Smooth muscle cell (in vitro differentiated cells): ENCODE measurements at regions not wholly inside any gene's neighbourhood (a gene's known extent, or its start where the extent isn't known, plus 50 kb on each side); places are given as distances from the start of the nearest gene placed in this dataset.
"Not testable (repeated sequence)": the region's sequence is repeated elsewhere in the genome, so short reads cannot be mapped to it uniquely, and the experiment has no call there.

Experiments
- DNase-seq: peaks from one replicate; lab custom pipeline; 2025; ENCODE audit not compliant: unreplicated experiment; lab: John Stamatoyannopoulos, UW
- H2AFZ ChIP-seq: fragments of 200-600 bp; sonication (generic); 2 replicates; pipeline ENCODE4 v1.6.0; 2016; ENCODE audit warnings: antibody characterized with exemption, low read depth, mild to moderate bottlenecking
- H3F3A ChIP-seq: fragments of 200-600 bp; sonication (generic); 2 replicates; pipeline ENCODE4 v1.6.0; 2017; ENCODE audit warnings: antibody characterized with exemption, low read depth
- H3K27ac ChIP-seq: fragments of 200-600 bp; sonication (generic); 2 replicates; pipeline ENCODE4 v1.5.1; 2016; ENCODE audit warnings: low read depth, mild to moderate bottlenecking
- H3K27me3 ChIP-seq: fragments of 200-600 bp; sonication (generic); 2 replicates; pipeline ENCODE4 v1.6.1; 2016; ENCODE audit warnings: low read depth, mild to moderate bottlenecking
- H3K36me3 ChIP-seq: fragments of 200-600 bp; sonication (generic); 2 replicates; pipeline ENCODE4 v1.5.1; 2016; ENCODE audit warnings: low read depth
- H3K4me1 ChIP-seq: fragments of 200-600 bp; sonication (generic); 2 replicates; pipeline ENCODE4 v1.5.1; 2016; ENCODE audit warnings: low read depth
- H3K4me2 ChIP-seq: fragments of 200-600 bp; sonication (generic); 2 replicates; pipeline ENCODE4 v1.6.0; 2016; ENCODE audit warnings: mild to moderate bottlenecking
- H3K4me3 ChIP-seq: fragments of 200-600 bp; sonication (generic); 2 replicates; pipeline ENCODE4 v1.5.1; 2016; ENCODE audit warnings: mild to moderate bottlenecking
- H3K79me2 ChIP-seq: fragments of 200-600 bp; sonication (generic); 2 replicates; pipeline ENCODE4 v1.6.0; 2016; ENCODE audit warnings: low read depth, mild to moderate bottlenecking
- H3K9ac ChIP-seq: fragments of 200-600 bp; sonication (generic); 2 replicates; pipeline ENCODE4 v1.6.0; 2016; ENCODE audit warnings: low read depth
- H3K9me3 ChIP-seq: fragments of 200-600 bp; sonication (generic); replicated peaks from 2 replicates; pipeline ENCODE4 v1.5.1; 2016; ENCODE audit warnings: low read depth
- H4K20me1 ChIP-seq: fragments of 200-600 bp; sonication (generic); 2 replicates; pipeline ENCODE4 v1.6.0; 2016; ENCODE audit warnings: low read depth
- WGBS: methylation state at CpG from one replicate; pipeline ENCODE4 v1.1.7; 2016; ENCODE audit warnings: low lambda C conversion rate; 5-methylcytosine and 5-hydroxymethylcytosine counted together
- TF ChIP-seq, protein P1 (sequence below): fragments of 200-600 bp; sonication (generic); IDR thresholded peaks from 2 replicates; pipeline ENCODE4 v1.5.1; 2017; ENCODE audit warnings: borderline replicate concordance, mild to moderate bottlenecking, antibody characterized with exemption; ENCODE audit not compliant: insufficient read depth, poor library complexity, severe bottlenecking

DNA sequence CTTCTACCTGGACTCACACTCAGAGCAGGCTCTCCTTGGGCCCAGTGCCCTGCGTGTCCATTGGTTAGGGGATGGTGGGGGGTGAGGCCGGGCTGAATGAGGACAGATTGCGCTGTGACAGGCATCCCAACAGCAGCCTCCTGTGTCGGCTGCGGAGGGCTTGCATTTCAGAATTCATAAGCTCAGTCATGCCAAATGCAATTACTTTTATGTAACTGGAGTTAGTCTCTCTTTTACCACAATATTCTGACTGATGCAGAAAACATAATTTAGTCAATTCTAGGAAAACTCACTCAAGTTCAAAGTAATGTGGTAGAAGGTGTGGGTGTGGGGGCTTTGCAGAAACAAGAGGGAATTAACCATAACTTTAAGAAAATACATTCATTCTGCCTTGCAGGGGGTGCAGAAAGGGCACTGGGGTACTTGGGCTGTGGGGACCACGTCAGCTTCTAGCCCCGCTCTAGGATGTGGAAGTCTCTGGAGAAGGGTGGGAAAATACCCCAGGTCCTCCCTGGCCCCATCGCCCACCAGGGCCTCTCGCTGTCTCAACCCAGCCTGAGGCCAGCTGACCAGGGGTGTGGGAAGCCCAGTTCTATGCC is 257.7 kb downstream of the ADGRD1 start:
- Histone ChIP-seq H3K27me3 (no peaks in the 10 kb centered on the region), H3K9me3 (no peaks in the 10 kb centered on the region), H3K36me3 (no peaks in the 10 kb centered on the region), H3F3A (no peaks in the 10 kb centered on the region), H3K4me2 (no peak overlapping the region), H4K20me1 (no peaks in the 10 kb centered on the region), H3K9ac (no peak overlapping the region), H3K4me3 (no peak overlapping the region), H3K27ac (no peak overlapping the region), H3K4me1 (no peaks in the 10 kb centered on the region), H2AFZ (no peak overlapping the region), H3K79me2 (no peaks in the 10 kb centered on the region)
- 80% methylated on average over 9 of the region's 9 CpGs for WGBS
- TF ChIP-seq, protein P1, sequence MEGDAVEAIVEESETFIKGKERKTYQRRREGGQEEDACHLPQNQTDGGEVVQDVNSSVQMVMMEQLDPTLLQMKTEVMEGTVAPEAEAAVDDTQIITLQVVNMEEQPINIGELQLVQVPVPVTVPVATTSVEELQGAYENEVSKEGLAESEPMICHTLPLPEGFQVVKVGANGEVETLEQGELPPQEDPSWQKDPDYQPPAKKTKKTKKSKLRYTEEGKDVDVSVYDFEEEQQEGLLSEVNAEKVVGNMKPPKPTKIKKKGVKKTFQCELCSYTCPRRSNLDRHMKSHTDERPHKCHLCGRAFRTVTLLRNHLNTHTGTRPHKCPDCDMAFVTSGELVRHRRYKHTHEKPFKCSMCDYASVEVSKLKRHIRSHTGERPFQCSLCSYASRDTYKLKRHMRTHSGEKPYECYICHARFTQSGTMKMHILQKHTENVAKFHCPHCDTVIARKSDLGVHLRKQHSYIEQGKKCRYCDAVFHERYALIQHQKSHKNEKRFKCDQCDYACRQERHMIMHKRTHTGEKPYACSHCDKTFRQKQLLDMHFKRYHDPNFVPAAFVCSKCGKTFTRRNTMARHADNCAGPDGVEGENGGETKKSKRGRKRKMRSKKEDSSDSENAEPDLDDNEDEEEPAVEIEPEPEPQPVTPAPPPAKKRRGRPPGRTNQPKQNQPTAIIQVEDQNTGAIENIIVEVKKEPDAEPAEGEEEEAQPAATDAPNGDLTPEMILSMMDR = no peak
- DNase-seq = no peak

DNA sequence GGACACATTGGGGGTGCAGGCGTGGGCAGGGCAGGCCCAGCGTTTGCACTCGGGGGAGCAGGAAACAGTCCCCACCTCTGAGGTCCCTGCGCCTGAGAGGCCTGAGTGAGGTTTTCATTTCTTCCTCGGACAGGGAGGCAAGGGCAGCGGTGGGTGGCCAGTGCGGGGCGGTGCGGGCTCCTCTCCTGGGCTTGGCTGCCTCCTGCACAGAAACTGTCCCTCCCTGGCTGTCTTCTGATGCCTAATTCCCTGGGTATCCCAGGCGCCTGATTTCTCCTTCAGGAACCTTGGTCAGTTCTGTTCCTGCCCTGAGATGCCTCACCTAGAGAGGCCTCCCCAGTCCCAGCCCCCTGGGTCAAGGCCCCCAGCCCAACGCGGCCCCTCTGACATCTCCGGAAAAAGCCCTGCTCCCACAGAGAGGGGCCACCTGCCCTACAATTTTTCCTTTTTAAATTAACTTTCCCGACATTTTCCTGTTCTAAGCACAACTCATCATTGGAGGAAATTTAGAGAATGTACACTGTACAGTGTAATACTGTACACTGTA is 260.3 kb downstream of the ADGRD1 start:
- no peak overlapping the region for H3K4me2 ChIP-seq
- no peaks in the 10 kb centered on the region for H3K9me3 ChIP-seq
- peaks cover 6% of the 10 kb centered on the region for H3K4me1 ChIP-seq
- no peak for DNase-seq
- no peaks in the 10 kb centered on the region for H3F3A ChIP-seq
- no peak overlapping the region for H2AFZ ChIP-seq
- H4K20me1 ChIP-seq = no peaks in the 10 kb centered on the region
- H3K27ac ChIP-seq = no peak overlapping the region
- no peak overlapping the region for H3K9ac ChIP-seq
- H3K27me3 ChIP-seq = no peaks in the 10 kb centered on the region
- no peak overlapping the region for H3K4me3 ChIP-seq
- no peaks in the 10 kb centered on the region for H3K79me2 ChIP-seq
- WGBS = 89% methylated on average over 14 of the region's 14 CpGs
- no peaks in the 10 kb centered on the region for H3K36me3 ChIP-seq
- TF ChIP-seq, protein P1 = no peak

DNA sequence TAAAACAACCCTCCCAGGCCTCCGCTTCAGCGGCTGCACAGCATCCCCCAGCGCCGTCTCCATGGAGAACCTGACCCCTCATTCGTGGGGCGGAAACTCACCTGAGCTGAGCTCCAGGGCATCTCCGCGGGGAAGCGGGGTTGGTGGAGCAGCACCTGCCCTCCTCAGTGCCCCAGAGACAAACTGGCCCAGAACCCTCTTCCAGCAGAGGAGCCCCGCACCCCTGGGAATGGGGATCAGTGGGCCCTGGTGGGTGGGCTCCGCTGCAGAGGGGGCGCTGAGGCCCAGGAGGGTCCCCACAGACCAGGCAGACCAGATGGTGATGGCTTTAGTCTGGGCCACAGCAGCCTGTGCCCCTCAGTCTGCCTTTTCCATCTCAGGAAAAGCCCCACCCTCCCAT is 261.2 kb downstream of the ADGRD1 start:
- not testable (repeated sequence) for DNase-seq, H3K9me3 ChIP-seq, H3K9ac ChIP-seq, H4K20me1 ChIP-seq, H3K36me3 ChIP-seq, H3K79me2 ChIP-seq, H3K4me1 ChIP-seq, H3K27ac ChIP-seq, H3F3A ChIP-seq, H3K4me2 ChIP-seq, H3K4me3 ChIP-seq, H2AFZ ChIP-seq, H3K27me3 ChIP-seq
- 77% methylated on average over 9 of the region's 12 CpGs for WGBS

DNA sequence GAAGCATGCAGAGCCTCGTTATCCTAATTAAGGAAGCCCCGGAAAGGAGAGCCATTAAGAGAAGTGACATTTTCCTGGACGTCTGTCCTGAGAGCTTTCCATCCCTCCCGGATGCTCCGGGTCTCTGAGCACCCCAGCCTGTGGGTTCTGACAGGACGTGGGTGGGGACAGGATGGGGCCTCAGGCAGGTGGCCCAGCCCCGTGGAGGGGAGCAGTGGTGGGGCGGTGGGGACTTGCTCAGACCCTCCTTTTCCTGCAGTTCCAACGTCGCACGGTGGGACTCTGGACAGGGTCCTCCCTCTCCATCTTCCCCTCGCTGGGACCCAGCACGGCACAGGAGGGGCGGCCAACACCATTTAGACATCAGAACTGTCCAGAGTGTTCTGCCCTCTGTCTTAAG is 262.9 kb downstream of the ADGRD1 start:
- not testable (repeated sequence) for H3F3A ChIP-seq, H3K4me1 ChIP-seq, H3K27me3 ChIP-seq, H3K4me3 ChIP-seq, H3K9me3 ChIP-seq, H3K79me2 ChIP-seq, DNase-seq, H2AFZ ChIP-seq, H3K9ac ChIP-seq, H4K20me1 ChIP-seq, H3K4me2 ChIP-seq, H3K36me3 ChIP-seq, H3K27ac ChIP-seq
- 73% methylated on average over 14 of the region's 14 CpGs for WGBS
